Transverse colon (tissue), 3 donors: ENCODE measurements at regions not wholly inside any gene's neighbourhood (a gene's known extent, or its start where the extent isn't known, plus 50 kb on each side); places are given as distances from the start of the nearest gene placed in this dataset.

ENCODE experiments used
- POLR2A ChIP-seq: fragments of 450-650 bp; IDR thresholded peaks from one replicate; pipeline ENCODE4 v1.6.1; 2016; ENCODE audit warnings: antibody characterized with exemption, mild to moderate bottlenecking, moderate library complexity
- TF ChIP-seq, protein P1 (sequence below), 5 experiments: fragments of 200-600 bp in 3 of 5; fragments of 450-650 bp in 2 of 5; sonication (generic) in 3 of 5; IDR thresholded peaks; 1 replicate in 2 of 5; 2 replicates in 3 of 5; pipeline ENCODE4 v1.5.1; 2016 to 2017; ENCODE audit warnings: antibody characterized with exemption in 5 of 5, inconsistent platforms in 3 of 5, mild to moderate bottlenecking in 2 of 5, moderate library complexity in 1 of 5

DNA sequence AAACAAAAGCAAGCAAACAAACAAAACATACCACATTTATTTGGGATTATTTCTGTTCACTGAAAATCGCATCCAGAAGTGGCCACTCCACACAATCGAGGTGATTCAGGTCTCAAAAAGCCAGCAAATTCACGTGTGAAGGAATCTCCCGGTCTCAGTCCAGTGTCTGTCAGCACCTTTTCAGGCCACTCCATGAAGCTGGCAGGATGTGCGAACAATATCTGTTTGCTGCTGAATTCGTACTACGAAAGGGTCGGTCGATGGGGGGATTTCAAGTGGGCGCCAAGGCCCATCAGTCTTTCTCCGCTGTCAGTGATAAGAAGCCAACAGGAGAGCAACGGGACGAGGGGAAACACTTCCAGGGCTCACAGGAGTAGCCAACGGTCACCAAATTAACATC is 505.1 kb downstream of the IRX1 start:
- TF ChIP-seq, protein P1, sequence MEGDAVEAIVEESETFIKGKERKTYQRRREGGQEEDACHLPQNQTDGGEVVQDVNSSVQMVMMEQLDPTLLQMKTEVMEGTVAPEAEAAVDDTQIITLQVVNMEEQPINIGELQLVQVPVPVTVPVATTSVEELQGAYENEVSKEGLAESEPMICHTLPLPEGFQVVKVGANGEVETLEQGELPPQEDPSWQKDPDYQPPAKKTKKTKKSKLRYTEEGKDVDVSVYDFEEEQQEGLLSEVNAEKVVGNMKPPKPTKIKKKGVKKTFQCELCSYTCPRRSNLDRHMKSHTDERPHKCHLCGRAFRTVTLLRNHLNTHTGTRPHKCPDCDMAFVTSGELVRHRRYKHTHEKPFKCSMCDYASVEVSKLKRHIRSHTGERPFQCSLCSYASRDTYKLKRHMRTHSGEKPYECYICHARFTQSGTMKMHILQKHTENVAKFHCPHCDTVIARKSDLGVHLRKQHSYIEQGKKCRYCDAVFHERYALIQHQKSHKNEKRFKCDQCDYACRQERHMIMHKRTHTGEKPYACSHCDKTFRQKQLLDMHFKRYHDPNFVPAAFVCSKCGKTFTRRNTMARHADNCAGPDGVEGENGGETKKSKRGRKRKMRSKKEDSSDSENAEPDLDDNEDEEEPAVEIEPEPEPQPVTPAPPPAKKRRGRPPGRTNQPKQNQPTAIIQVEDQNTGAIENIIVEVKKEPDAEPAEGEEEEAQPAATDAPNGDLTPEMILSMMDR (IDR thresholded peaks at IDR 0.05): no peak
- TF ChIP-seq POLR2A: no peak
